ENCODE measurements at regions not wholly inside any gene's neighbourhood (a gene's known extent, or its start where the extent isn't known, plus 50 kb on each side); places are given as distances from the start of the nearest gene placed in this dataset.
"Not testable (repeated sequence)": the region's sequence is repeated elsewhere in the genome, so short reads cannot be mapped to it uniquely, and the experiment has no call there.

- TF ChIP-seq CTCF, POLR2A (IDR thresholded peaks at IDR 0.05): not testable (repeated sequence)
Measured at GRCh38 chr1:83410746-83411413, 588.1 kb downstream of the TTLL7 start.
